ENCODE measurements at regions not wholly inside any gene's neighbourhood (a gene's known extent, or its start where the extent isn't known, plus 50 kb on each side); places are given as distances from the start of the nearest gene placed in this dataset.
A peak's percentile ranks its signal among the peaks of the same experiment; 100 is the strongest.

- H3K4me3 ChIP-seq (replicated peaks in 1 of 2; ENCODE audit: low read depth in 1 of 2, low read length in 2 of 2), result no peak overlapping the region
- BruUV-seq (replicated peaks), result no TSS peak
- H3K79me2 ChIP-seq (ENCODE audit: insufficient read depth, low read length), result no peaks in the 10 kb centered on the region
- TF ChIP-seq MAX (IDR thresholded peaks at IDR 0.05) (no peak), CBX3 (IDR thresholded peaks at IDR 0.05; ENCODE audit: low read depth) (peak; percentile 76; the same call in 1 of the 2 replicates), SRF (IDR thresholded peaks at IDR 0.05; ENCODE audit: low read depth) (no peak)
- RAD21 ChIA-PET (ENCODE audit: low non-redundant PET in 1 of 2, low total read pairs in 2 of 2, uncharacterized antibody in 2 of 2, unreplicated experiment in 2 of 2), result no interaction called here
- CTCF ChIA-PET, result no interaction called here
- peaks cover 0 to 5% of the 10 kb centered on the region in 2 experiments; a peak in 2 of 4 replicates for H3K9me3 ChIP-seq (ENCODE audit: control insufficient read depth in 1 of 2, insufficient read depth in 1 of 2, low read depth in 1 of 2, low read length in 2 of 2)
- H3K4me2 ChIP-seq (ENCODE audit: low read length), result no peak overlapping the region
- no peak overlapping the region for H3K9ac ChIP-seq (ENCODE audit: low read length)
- no peak for ATAC-seq
- H4K20me1 ChIP-seq (ENCODE audit: insufficient read depth), result no peaks in the 10 kb centered on the region
- no peaks in the 10 kb centered on the region for H3K36me3 ChIP-seq (ENCODE audit: control insufficient read depth in 1 of 2, insufficient read depth in 2 of 2, low read length in 2 of 2)
- no peaks in the 10 kb centered on the region for H3K27me3 ChIP-seq (ENCODE audit: insufficient read depth, low read length)
- POLR2A ChIA-PET, result no interaction called here
- intact Hi-C loops (cut with micrococcal nuclease), result loop anchor here (10.0 kb wide), 3 partner anchors 195 to 425 kb away; no protein-coding TSS in a partner anchor
- no peak overlapping the region for H2AFZ ChIP-seq (ENCODE audit: low read depth, low read length, poor library complexity, severe bottlenecking)
- no peak overlapping the region for H3K27ac ChIP-seq (ENCODE audit: low read depth, low read length)
- no peaks in the 10 kb centered on the region for H3K9me2 ChIP-seq (ENCODE audit: insufficient read depth)
- no peak for DNase-seq (ENCODE audit: low read depth, low spot score)
- no peaks in the 10 kb centered on the region for H3K4me1 ChIP-seq (ENCODE audit: control insufficient read depth in 1 of 2, insufficient read depth in 2 of 2, low read length in 2 of 2)
These were observed 195.2 kb downstream of the EFNB2 start for GRCh38 chr13:106340249-106340648.

- Histone ChIP-seq H3K79me2 (ENCODE audit: insufficient read depth, low read length) (no peaks in the 10 kb centered on the region), H2AFZ (ENCODE audit: low read depth, low read length, poor library complexity, severe bottlenecking) (no peak overlapping the region), H4K20me1 (ENCODE audit: insufficient read depth) (no peaks in the 10 kb centered on the region), H3K4me2 (ENCODE audit: low read length) (no peak overlapping the region), H3K9me2 (ENCODE audit: insufficient read depth) (no peaks in the 10 kb centered on the region; the same call in 1 of the 2 replicates), H3K36me3 (ENCODE audit: control insufficient read depth in 1 of 2, insufficient read depth in 2 of 2, low read length in 2 of 2) (no peaks in the 10 kb centered on the region), H3K27me3 (ENCODE audit: insufficient read depth, low read length) (no peaks in the 10 kb centered on the region), H3K4me1 (ENCODE audit: control insufficient read depth in 1 of 2, insufficient read depth in 2 of 2, low read length in 2 of 2) (no peaks in the 10 kb centered on the region), H3K27ac (ENCODE audit: low read depth, low read length) (no peak overlapping the region), H3K4me3 (replicated peaks in 1 of 2; ENCODE audit: low read depth in 1 of 2, low read length in 2 of 2) (no peak overlapping the region), H3K9me3 (ENCODE audit: control insufficient read depth in 1 of 2, insufficient read depth in 1 of 2, low read depth in 1 of 2, low read length in 2 of 2) (peaks cover 0 to 5% of the 10 kb centered on the region in 2 experiments; a peak in 2 of 4 replicates), H3K9ac (ENCODE audit: low read length) (no peak overlapping the region)
- intact Hi-C loops (cut with micrococcal nuclease), result no loop called here
- ChIA-PET CTCF (no interaction called here), RAD21 (ENCODE audit: low non-redundant PET in 1 of 2, low total read pairs in 2 of 2, uncharacterized antibody in 2 of 2, unreplicated experiment in 2 of 2) (no interaction called here), POLR2A (no interaction called here)
- BruUV-seq (replicated peaks), result no TSS peak
- DNase-seq (ENCODE audit: low read depth, low spot score), result no peak
- no peak for ATAC-seq
- TF ChIP-seq JUND (IDR thresholded peaks at IDR 0.05), result no peak
- no peak for TF ChIP-seq CTCF (IDR thresholded peaks at IDR 0.05 in 2 of 3, conservative IDR thresholded peaks at IDR 0.05 in 1 of 3; ENCODE audit: borderline replicate concordance in 1 of 3, insufficient read depth in 1 of 3, low read depth in 2 of 3, low read length in 2 of 3)
- no peak for TF ChIP-seq ZBTB33 (IDR thresholded peaks at IDR 0.05; ENCODE audit: extremely low read depth, insufficient replicate concordance, low read length)
These were observed 198.2 kb downstream of the EFNB2 start for GRCh38 chr13:106337096-106337850.

Data from HCT116 (cell line).